ENCODE measurements at regions not wholly inside any gene's neighbourhood (a gene's known extent, or its start where the extent isn't known, plus 50 kb on each side); places are given as distances from the start of the nearest gene placed in this dataset.
A peak's percentile ranks its signal among the peaks of the same experiment; 100 is the strongest.

GRCh38 chr16:85441189-85441889 is 171.8 kb upstream of the GSE1 start (continued):
- TF ChIP-seq ZNF75D (CRISPR knock-in tag; IDR thresholded peaks at IDR 0.05; ENCODE audit: borderline replicate concordance) (no peak), AKNA (CRISPR knock-in tag; IDR thresholded peaks at IDR 0.05; ENCODE audit: borderline replicate concordance) (no peak), BCL3 (CRISPR knock-in tag; IDR thresholded peaks at IDR 0.05) (no peak), GPN1 (CRISPR knock-in tag; IDR thresholded peaks at IDR 0.05; ENCODE audit: borderline replicate concordance) (no peak), ZNF547 (CRISPR knock-in tag; IDR thresholded peaks at IDR 0.05) (no peak), TOE1 (CRISPR knock-in tag; IDR thresholded peaks at IDR 0.05) (no peak), HNF1B (CRISPR knock-in tag; IDR thresholded peaks at IDR 0.05) (no peak), CBX5 (CRISPR knock-in tag; IDR thresholded peaks at IDR 0.05; ENCODE audit: borderline replicate concordance) (no peak), ZNF878 (CRISPR knock-in tag; IDR thresholded peaks at IDR 0.05) (no peak), ZNF550 (CRISPR knock-in tag; IDR thresholded peaks at IDR 0.05; ENCODE audit: borderline replicate concordance) (no peak), MIER2 (CRISPR knock-in tag; IDR thresholded peaks at IDR 0.05) (no peak), DPF2 (CRISPR knock-in tag; IDR thresholded peaks at IDR 0.05; ENCODE audit: borderline replicate concordance, low read depth) (no peak), MEF2D (CRISPR knock-in tag; IDR thresholded peaks at IDR 0.05) (no peak), ZNF354B (CRISPR knock-in tag; IDR thresholded peaks at IDR 0.05) (no peak), HMG20A (CRISPR knock-in tag; IDR thresholded peaks at IDR 0.05; ENCODE audit: borderline replicate concordance) (no peak), ERF (CRISPR knock-in tag; IDR thresholded peaks at IDR 0.05) (no peak), YY1 (IDR thresholded peaks at IDR 0.05; ENCODE audit: insufficient read depth, insufficient replicate concordance, low read depth, low read length) (peak; percentile 28), ZFP37 (CRISPR knock-in tag; IDR thresholded peaks at IDR 0.05; ENCODE audit: borderline replicate concordance) (no peak), ZNF33B (CRISPR knock-in tag; IDR thresholded peaks at IDR 0.05) (0 out of 2 replicates have a peak, but pooled peaks have one; percentile 76), SP1 (IDR thresholded peaks at IDR 0.05) (no peak), SP1 (CRISPR knock-in tag; IDR thresholded peaks at IDR 0.05) (no peak), ZSCAN22 (CRISPR knock-in tag; IDR thresholded peaks at IDR 0.05) (no peak), RORA (CRISPR knock-in tag; IDR thresholded peaks at IDR 0.05) (no peak), ATAD3A (CRISPR knock-in tag; IDR thresholded peaks at IDR 0.05) (no peak)
